ENCODE measurements at regions not wholly inside any gene's neighbourhood (a gene's known extent, or its start where the extent isn't known, plus 50 kb on each side); places are given as distances from the start of the nearest gene placed in this dataset.
A peak's percentile ranks its signal among the peaks of the same experiment; 100 is the strongest.

- no peak overlapping the region for H3K9ac ChIP-seq (ENCODE audit: low read length)
- no peaks in the 10 kb centered on the region for H3K27me3 ChIP-seq (ENCODE audit: low read length)
- no peaks in the 10 kb centered on the region for H3F3A ChIP-seq (ENCODE audit: low read length, unreplicated experiment)
- no peak for TF ChIP-seq EZH2phosphoT487 (IDR thresholded peaks at IDR 0.05; ENCODE audit: borderline replicate concordance, low read length)
- TF ChIP-seq EZH2 (IDR thresholded peaks at IDR 0.05; ENCODE audit: low read length, unreplicated experiment) = no peak
- TF ChIP-seq, protein P1, sequence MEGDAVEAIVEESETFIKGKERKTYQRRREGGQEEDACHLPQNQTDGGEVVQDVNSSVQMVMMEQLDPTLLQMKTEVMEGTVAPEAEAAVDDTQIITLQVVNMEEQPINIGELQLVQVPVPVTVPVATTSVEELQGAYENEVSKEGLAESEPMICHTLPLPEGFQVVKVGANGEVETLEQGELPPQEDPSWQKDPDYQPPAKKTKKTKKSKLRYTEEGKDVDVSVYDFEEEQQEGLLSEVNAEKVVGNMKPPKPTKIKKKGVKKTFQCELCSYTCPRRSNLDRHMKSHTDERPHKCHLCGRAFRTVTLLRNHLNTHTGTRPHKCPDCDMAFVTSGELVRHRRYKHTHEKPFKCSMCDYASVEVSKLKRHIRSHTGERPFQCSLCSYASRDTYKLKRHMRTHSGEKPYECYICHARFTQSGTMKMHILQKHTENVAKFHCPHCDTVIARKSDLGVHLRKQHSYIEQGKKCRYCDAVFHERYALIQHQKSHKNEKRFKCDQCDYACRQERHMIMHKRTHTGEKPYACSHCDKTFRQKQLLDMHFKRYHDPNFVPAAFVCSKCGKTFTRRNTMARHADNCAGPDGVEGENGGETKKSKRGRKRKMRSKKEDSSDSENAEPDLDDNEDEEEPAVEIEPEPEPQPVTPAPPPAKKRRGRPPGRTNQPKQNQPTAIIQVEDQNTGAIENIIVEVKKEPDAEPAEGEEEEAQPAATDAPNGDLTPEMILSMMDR (conservative IDR thresholded peaks at IDR 0.05; ENCODE audit: low read depth, low read length) = no peak
- intact Hi-C loops (cut with micrococcal nuclease) = no loop called here
- no peaks in the 10 kb centered on the region for H3K36me3 ChIP-seq (ENCODE audit: low read depth, low read length)
- no peaks in the 10 kb centered on the region for H3K9me2 ChIP-seq (replicated peaks; ENCODE audit: low read length)
- H3K4me3 ChIP-seq (ENCODE audit: low read length) = no peak overlapping the region
- no peak overlapping the region for H2AFZ ChIP-seq (ENCODE audit: low read length)
- no peaks in the 10 kb centered on the region for H3K9me3 ChIP-seq (ENCODE audit: low read length)
- no peak overlapping the region for H3K27ac ChIP-seq (ENCODE audit: low read length)
- ChIA-PET POLR2A (ENCODE audit: unreplicated experiment) (no interaction called here), CTCF (no interaction called here)
- no TSS peak for BruUV-seq (replicated peaks)
- no peaks in the 10 kb centered on the region for H3K79me2 ChIP-seq (ENCODE audit: low read length)
- H3K4me2 ChIP-seq (ENCODE audit: low read length) = no peak overlapping the region
- ATAC-seq (peak; percentile 57; the same call in 1 of the 2 replicates), DNase-seq (peak; percentile 6)
- no peaks in the 10 kb centered on the region for H4K20me1 ChIP-seq (ENCODE audit: low read length)
- no peaks in the 10 kb centered on the region for H3K4me1 ChIP-seq (ENCODE audit: insufficient read depth, low read length)
Observed at GRCh38 chr5:124927735-124928134, 181.3 kb upstream of the ZNF608 start.

DNA sequence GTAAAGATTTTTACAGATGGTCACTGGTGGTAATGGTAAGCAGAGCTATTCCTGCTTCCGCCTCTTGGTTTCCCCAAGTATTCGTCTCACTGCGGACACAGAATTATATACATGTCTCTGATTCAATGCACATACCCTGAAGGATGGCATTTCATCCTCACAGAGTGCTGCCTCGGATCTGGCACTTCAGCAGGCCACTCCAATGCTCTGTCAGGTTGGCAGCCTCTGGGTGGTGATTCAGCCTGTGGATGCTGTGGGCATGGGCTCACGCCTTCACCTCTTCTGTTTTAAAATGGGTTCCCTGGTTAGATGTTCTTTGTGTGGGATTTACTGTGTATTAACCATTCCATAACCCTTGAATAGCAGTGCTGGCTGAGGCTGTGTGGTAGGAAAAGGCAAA is 182.6 kb upstream of the ZNF608 start:
- Histone ChIP-seq H4K20me1 (ENCODE audit: low read length) (no peaks in the 10 kb centered on the region), H3K4me3 (ENCODE audit: low read length) (no peak overlapping the region), H3K9me2 (replicated peaks; ENCODE audit: low read length) (no peaks in the 10 kb centered on the region), H2AFZ (ENCODE audit: low read length) (no peak overlapping the region), H3K27ac (ENCODE audit: low read length) (no peak overlapping the region), H3K4me2 (ENCODE audit: low read length) (no peak overlapping the region), H3K9ac (ENCODE audit: low read length) (no peak overlapping the region), H3K9me3 (ENCODE audit: low read length) (no peaks in the 10 kb centered on the region), H3K79me2 (ENCODE audit: low read length) (no peaks in the 10 kb centered on the region), H3K36me3 (ENCODE audit: low read depth, low read length) (no peaks in the 10 kb centered on the region), H3K27me3 (ENCODE audit: low read length) (no peaks in the 10 kb centered on the region), H3F3A (ENCODE audit: low read length, unreplicated experiment) (no peaks in the 10 kb centered on the region), H3K4me1 (ENCODE audit: insufficient read depth, low read length) (no peaks in the 10 kb centered on the region)
- intact Hi-C loops (cut with micrococcal nuclease) = no loop called here
- TF ChIP-seq EZH2 (IDR thresholded peaks at IDR 0.05; ENCODE audit: low read length, unreplicated experiment) = no peak
- TF ChIP-seq EZH2phosphoT487 (IDR thresholded peaks at IDR 0.05; ENCODE audit: borderline replicate concordance, low read length) = no peak
- TF ChIP-seq, protein P1 (conservative IDR thresholded peaks at IDR 0.05; ENCODE audit: low read depth, low read length) = no peak
- no TSS peak for BruUV-seq (replicated peaks)
- CTCF ChIA-PET = no interaction called here
- ATAC-seq = no peak
- POLR2A ChIA-PET (ENCODE audit: unreplicated experiment) = no interaction called here
- DNase-seq = no peak

- Histone ChIP-seq H3K9me2 (replicated peaks; ENCODE audit: low read length) (no peaks in the 10 kb centered on the region), H3K79me2 (ENCODE audit: low read length) (no peaks in the 10 kb centered on the region), H3K9me3 (ENCODE audit: low read length) (no peaks in the 10 kb centered on the region), H3K4me1 (ENCODE audit: insufficient read depth, low read length) (no peaks in the 10 kb centered on the region), H4K20me1 (ENCODE audit: low read length) (no peaks in the 10 kb centered on the region), H3K27ac (ENCODE audit: low read length) (no peak overlapping the region), H3K9ac (ENCODE audit: low read length) (no peak overlapping the region), H3K36me3 (ENCODE audit: low read depth, low read length) (no peaks in the 10 kb centered on the region), H2AFZ (ENCODE audit: low read length) (no peak overlapping the region), H3K27me3 (ENCODE audit: low read length) (no peaks in the 10 kb centered on the region), H3K4me2 (ENCODE audit: low read length) (no peak overlapping the region), H3K4me3 (ENCODE audit: low read length) (no peak overlapping the region), H3F3A (ENCODE audit: low read length, unreplicated experiment) (no peaks in the 10 kb centered on the region)
- no peak for TF ChIP-seq EZH2phosphoT487 (IDR thresholded peaks at IDR 0.05; ENCODE audit: borderline replicate concordance, low read length)
- TF ChIP-seq EZH2 (IDR thresholded peaks at IDR 0.05; ENCODE audit: low read length, unreplicated experiment) = no peak
- TF ChIP-seq, protein P1 (conservative IDR thresholded peaks at IDR 0.05; ENCODE audit: low read depth, low read length) = no peak
- no TSS peak for BruUV-seq (replicated peaks)
- DNase-seq (no peak), ATAC-seq (peak; percentile 53)
- ChIA-PET CTCF (no interaction called here), POLR2A (ENCODE audit: unreplicated experiment) (no interaction called here)
- intact Hi-C loops (cut with micrococcal nuclease) = no loop called here
Observed at GRCh38 chr5:124932791-124933600, 186.6 kb upstream of the ZNF608 start.
